HepG2 (cell line): ENCODE measurements at regions not wholly inside any gene's neighbourhood (a gene's known extent, or its start where the extent isn't known, plus 50 kb on each side); places are given as distances from the start of the nearest gene placed in this dataset.

Experiments used
- EED ChIP-seq: sonication (generic); formaldehyde crosslinking; IDR thresholded peaks from 2 replicates; pipeline ENCODE4 v1.5.0; 2020; ENCODE audit warnings: mild to moderate bottlenecking, missing genetic modification reagents
- ETS1 ChIP-seq: sonication (generic); formaldehyde crosslinking; IDR thresholded peaks from 2 replicates; pipeline ENCODE4 v1.4.0; 2020; ENCODE audit warnings: missing genetic modification reagents
- NBN ChIP-seq: fragments of 450-650 bp; conservative IDR thresholded peaks from 2 replicates; pipeline ENCODE4 v1.6.1; 2017
- NR3C1 ChIP-seq: sonication (generic); formaldehyde crosslinking; IDR thresholded peaks from 2 replicates; pipeline ENCODE4 v1.4.0; 2020; ENCODE audit warnings: missing genetic modification reagents
- RAD51 ChIP-seq: fragments of 450-650 bp; IDR thresholded peaks from 2 replicates; pipeline ENCODE4 v1.6.1; 2016; ENCODE audit warnings: borderline replicate concordance
- STAT6 ChIP-seq: sonication (generic); formaldehyde crosslinking; IDR thresholded peaks from 2 replicates; pipeline ENCODE4 v1.4.0; 2020; ENCODE audit warnings: missing genetic modification reagents, mild to moderate bottlenecking, borderline replicate concordance
- TOPORS ChIP-seq: sonication (generic); formaldehyde crosslinking; IDR thresholded peaks from 2 replicates; pipeline ENCODE4 v1.8.0; 2023; ENCODE audit warnings: mild to moderate bottlenecking, missing genetic modification reagents
- TRIM22 ChIP-seq: fragments of 450-650 bp; IDR thresholded peaks from 2 replicates; pipeline ENCODE4 v1.6.1; 2017
- XRCC5 ChIP-seq: fragments of 200-400 bp; formaldehyde crosslinking; optimal IDR thresholded peaks from 2 replicates; pipeline ENCODE3; 2017; ENCODE audit warnings: mild to moderate bottlenecking, low read length
- ZNF343 ChIP-seq: sonication (generic); formaldehyde crosslinking; IDR thresholded peaks from 2 replicates; pipeline ENCODE4 v1.4.0; 2020; ENCODE audit warnings: mild to moderate bottlenecking, missing genetic modification reagents
- ZSCAN31 ChIP-seq: sonication (generic); formaldehyde crosslinking; IDR thresholded peaks from 2 replicates; pipeline ENCODE4 v1.5.0; 2020; ENCODE audit warnings: low read depth, mild to moderate bottlenecking, missing genetic modification reagents

- TF ChIP-seq RAD51 = no peak
- no peak for TF ChIP-seq ETS1
- TF ChIP-seq XRCC5 = no peak
- no peak for TF ChIP-seq ZNF343 (CRISPR knock-in tag)
- TF ChIP-seq ZSCAN31 (CRISPR knock-in tag) = no peak
- TF ChIP-seq NR3C1 (CRISPR knock-in tag) = no peak
- no peak for TF ChIP-seq NBN
- TF ChIP-seq TRIM22 = no peak
- TF ChIP-seq EED (CRISPR knock-in tag) = no peak
- no peak for TF ChIP-seq STAT6 (CRISPR knock-in tag)
- no peak for TF ChIP-seq TOPORS (CRISPR knock-in tag)
Measured at GRCh38 chr2:8380026-8380425, 301.8 kb upstream of the ID2 start.
